Psoas muscle (tissue), 7 donors: ENCODE measurements at regions not wholly inside any gene's neighbourhood (a gene's known extent, or its start where the extent isn't known, plus 50 kb on each side); places are given as distances from the start of the nearest gene placed in this dataset.

Experiments
- ATAC-seq, 4 donors: fragments of 200-7000 bp; cut with Tn5 transposase; one replicate each; pipeline ENCODE4 v1.9.1; 2020; ENCODE audit warnings: moderate library complexity in 3 of 4, mild to moderate bottlenecking in 2 of 4
- DNase-seq, 2 donors: peaks; one replicate each; pipeline ENCODE4 v3.0.0-alpha.2; 2020
- H3K27ac ChIP-seq: fragments of 200-600 bp; one replicate; pipeline ENCODE4 v1.8.0; 2022
- H3K27me3 ChIP-seq, 3 donors: fragments of 200-600 bp in 1 of 3; one replicate each; pipeline versions ENCODE4 v1.6.1 to v1.8.0; 2013 to 2022; ENCODE audit warnings: low read length in 2 of 3, mild to moderate bottlenecking in 2 of 3, moderate library complexity in 1 of 3; ENCODE audit not compliant: insufficient read depth in 3 of 3
- H3K36me3 ChIP-seq, 2 donors: fragments of 200-600 bp in 1 of 2; one replicate each; pipeline versions ENCODE4 v1.6.1 to v1.8.0; 2013 to 2022; ENCODE audit warnings: low read depth in 1 of 2, mild to moderate bottlenecking in 1 of 2, moderate library complexity in 1 of 2; ENCODE audit not compliant: insufficient read depth in 1 of 2
- H3K4me1 ChIP-seq: fragments of 200-600 bp; one replicate; pipeline ENCODE4 v1.8.0; 2022
- H3K4me3 ChIP-seq: fragments of 200-600 bp; one replicate; pipeline ENCODE4 v1.8.0; 2022; ENCODE audit warnings: mild to moderate bottlenecking
- H3K9me3 ChIP-seq: fragments of 200-600 bp; one replicate; pipeline ENCODE4 v1.8.0; 2022
- WGBS, 3 donors: extraction: QIAGEN DNeasy Blood & Tissue Kit; methylation state at CpG; one replicate each; pipeline versions ENCODE4 v1.1.6 to v1.1.7; 2013; 5-methylcytosine and 5-hydroxymethylcytosine counted together
- intact Hi-C, 2 donors: fragments of 100-400 bp; cut with DNase I; formaldehyde crosslinking; loops; one replicate each; pipeline versions ENCODE4 v1.11.0 to v1.14.2; 2022
- TF ChIP-seq, protein P1 (sequence below): fragments of 200-600 bp; IDR thresholded peaks from one replicate; pipeline ENCODE4 v1.8.0; 2022; ENCODE audit warnings: antibody characterized with exemption
- donor health status: healthy with polysubstance abuse.
- donor health status: DM: no; HTN: no; CAD: no; lungs with moderate emphysema.
- donor health status: Bipolar disorder and iron deficiency.
- donor health status: healthy.
- donor health status: DM: yes; HTN: yes; CAD: no.
- donor health status: DM: no; HTN: no; CAD: no.
- donor health status: DM: yes; HTN: yes; CAD: no.

DNA sequence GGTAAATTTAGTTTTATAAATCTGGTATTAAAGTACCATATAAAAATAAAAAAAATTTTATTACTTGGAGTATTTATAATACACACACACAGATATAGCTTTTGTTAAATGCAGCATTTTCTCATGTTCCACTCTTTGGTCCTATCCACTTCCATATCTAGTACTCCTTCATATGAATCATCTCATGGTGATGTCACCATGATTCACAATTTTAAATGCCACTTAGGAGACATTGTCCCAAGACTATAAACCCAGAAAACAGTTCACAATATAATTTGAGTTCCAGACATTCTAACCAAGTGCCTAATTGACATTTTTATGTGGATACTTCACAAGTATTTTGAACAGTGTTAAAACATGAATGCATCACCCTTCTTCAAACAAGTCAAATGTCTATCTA lies 1398.3 kb downstream of the DSC3 start:
- no peak overlapping the region for H3K27ac ChIP-seq
- TF ChIP-seq, protein P1, sequence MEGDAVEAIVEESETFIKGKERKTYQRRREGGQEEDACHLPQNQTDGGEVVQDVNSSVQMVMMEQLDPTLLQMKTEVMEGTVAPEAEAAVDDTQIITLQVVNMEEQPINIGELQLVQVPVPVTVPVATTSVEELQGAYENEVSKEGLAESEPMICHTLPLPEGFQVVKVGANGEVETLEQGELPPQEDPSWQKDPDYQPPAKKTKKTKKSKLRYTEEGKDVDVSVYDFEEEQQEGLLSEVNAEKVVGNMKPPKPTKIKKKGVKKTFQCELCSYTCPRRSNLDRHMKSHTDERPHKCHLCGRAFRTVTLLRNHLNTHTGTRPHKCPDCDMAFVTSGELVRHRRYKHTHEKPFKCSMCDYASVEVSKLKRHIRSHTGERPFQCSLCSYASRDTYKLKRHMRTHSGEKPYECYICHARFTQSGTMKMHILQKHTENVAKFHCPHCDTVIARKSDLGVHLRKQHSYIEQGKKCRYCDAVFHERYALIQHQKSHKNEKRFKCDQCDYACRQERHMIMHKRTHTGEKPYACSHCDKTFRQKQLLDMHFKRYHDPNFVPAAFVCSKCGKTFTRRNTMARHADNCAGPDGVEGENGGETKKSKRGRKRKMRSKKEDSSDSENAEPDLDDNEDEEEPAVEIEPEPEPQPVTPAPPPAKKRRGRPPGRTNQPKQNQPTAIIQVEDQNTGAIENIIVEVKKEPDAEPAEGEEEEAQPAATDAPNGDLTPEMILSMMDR, result no peak

DNA sequence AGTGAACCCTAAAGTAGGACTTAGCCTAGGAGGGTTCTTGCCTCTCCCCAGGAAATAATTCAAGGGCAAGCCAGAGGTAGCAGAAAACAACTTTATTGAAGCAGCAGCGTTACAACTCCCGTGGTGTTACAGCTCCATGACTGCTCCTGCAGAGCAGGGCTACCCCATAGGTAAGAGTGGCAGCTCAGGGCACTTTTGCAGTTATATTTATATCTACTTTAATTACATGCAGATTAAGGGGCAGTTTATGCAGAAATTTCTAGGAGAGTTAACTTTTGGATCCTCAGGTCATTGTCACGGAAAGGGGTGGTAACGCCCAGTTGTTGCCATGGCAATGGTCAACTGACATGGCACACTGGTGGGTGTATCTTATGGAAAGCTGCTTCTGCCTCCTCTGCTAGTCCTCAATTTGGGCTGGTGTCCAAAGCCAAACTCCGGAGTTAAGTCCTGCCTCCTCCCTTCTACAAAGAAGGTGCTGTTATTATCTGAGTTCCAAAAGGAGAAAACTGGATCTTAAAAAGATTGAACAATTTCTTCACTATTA lies 1413.0 kb downstream of the DSC3 start:
- WGBS, 3 donors, result 68 to 76% (median 73%) methylated on average over 5 of the region's 5 CpGs
- Histone ChIP-seq H3K27ac (no peak overlapping the region), H3K9me3 (no peaks in the 10 kb centered on the region), H3K27me3 (no peaks in the 10 kb centered on the region), H3K4me3 (no peak overlapping the region), H3K36me3 (no peaks in the 10 kb centered on the region), H3K4me1 (no peaks in the 10 kb centered on the region)
- no peak for ATAC-seq
- intact Hi-C loops, result no loop called here
- TF ChIP-seq, protein P1, result no peak
- no peak for DNase-seq

More for the DNA sequence above, 1398.3 kb downstream of the DSC3 start:
- no peak for ATAC-seq
- intact Hi-C loops, result no loop called here
- no peaks in the 10 kb centered on the region for H3K36me3 ChIP-seq
- no peaks in the 10 kb centered on the region for H3K9me3 ChIP-seq
- DNase-seq, result no peak
- H3K27me3 ChIP-seq, result peaks cover 0 to 2% (median 0%) of the 10 kb centered on the region in 3 donors
- H3K4me3 ChIP-seq, result no peak overlapping the region
- no peaks in the 10 kb centered on the region for H3K4me1 ChIP-seq

DNA sequence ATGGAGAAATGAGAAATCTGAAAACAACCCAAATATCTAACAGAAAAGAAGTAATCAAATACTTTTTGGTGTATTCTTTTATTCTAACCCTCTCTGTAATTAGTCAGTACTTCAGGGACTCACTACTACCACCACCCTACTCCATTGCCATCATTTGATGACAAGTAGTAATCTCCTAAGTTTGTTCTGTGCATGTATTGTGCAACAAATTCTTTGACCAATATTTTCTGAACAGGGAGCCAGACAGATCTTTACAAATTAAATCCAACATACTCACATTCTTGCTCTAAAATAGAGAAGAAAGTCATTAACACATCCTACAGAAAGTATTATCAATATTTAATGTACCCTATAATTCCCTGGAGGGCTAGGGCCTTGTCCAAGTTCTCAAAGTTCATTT lies 1416.4 kb downstream of the DSC3 start:
- no peak overlapping the region for H3K27ac ChIP-seq
- no peaks in the 10 kb centered on the region for H3K4me1 ChIP-seq
- DNase-seq (no peak), ATAC-seq (no peak)
- H3K4me3 ChIP-seq, result no peak overlapping the region
- intact Hi-C loops, result no loop called here
- H3K36me3 ChIP-seq, result no peaks in the 10 kb centered on the region
- no peaks in the 10 kb centered on the region for H3K9me3 ChIP-seq
- TF ChIP-seq, protein P1, result no peak
- H3K27me3 ChIP-seq, result no peaks in the 10 kb centered on the region

DNA sequence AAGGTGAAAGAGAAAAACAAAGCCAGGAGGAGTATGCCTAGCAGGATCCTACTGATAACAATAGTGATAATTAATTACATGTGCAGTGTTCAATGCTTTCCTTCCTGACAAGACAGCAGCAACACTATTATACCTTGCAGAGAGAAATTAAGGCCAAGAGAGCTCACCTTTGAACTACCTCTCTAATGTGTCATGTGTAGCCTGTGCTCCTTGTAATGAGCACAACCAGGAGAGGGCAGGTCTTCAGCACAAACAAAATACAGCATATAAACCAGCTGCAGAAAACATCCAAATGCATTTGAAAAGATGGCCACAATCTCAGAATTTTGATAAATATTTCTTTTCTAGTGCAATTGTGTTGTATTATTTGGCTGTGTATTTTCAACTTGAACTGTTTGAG lies 1425.7 kb downstream of the DSC3 start:
- H3K9me3 ChIP-seq, result no peaks in the 10 kb centered on the region
- no peak overlapping the region for H3K27ac ChIP-seq
- no peaks in the 10 kb centered on the region for H3K4me1 ChIP-seq
- H3K36me3 ChIP-seq, result no peaks in the 10 kb centered on the region
- no peak for ATAC-seq
- no peaks in the 10 kb centered on the region for H3K27me3 ChIP-seq
- no peak overlapping the region for H3K4me3 ChIP-seq
- TF ChIP-seq, protein P1, result no peak
- intact Hi-C loops, result no loop called here
- DNase-seq, result no peak

DNA sequence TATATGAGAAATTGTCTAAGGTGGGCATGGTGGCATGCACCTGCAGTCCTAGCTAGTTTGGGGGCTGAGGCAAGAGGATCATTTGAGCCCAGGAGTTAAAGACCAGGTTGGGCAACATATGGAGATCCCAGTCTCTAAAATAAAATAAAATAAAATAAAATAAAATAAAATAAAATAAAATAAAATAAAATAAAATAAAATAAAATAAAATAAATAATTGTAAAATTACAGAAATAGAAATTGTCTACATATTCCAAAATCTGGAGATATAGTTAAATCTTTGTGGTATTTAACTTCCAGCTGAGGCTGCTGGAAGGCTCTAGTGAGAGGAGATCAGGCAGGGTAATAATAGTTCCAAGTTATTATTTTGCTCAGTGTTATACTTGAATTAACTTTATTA lies 1432.1 kb upstream of the CDH2 start:
- no peaks in the 10 kb centered on the region for H3K4me1 ChIP-seq
- no peak for ATAC-seq
- no peak overlapping the region for H3K27ac ChIP-seq
- H3K36me3 ChIP-seq, result no peaks in the 10 kb centered on the region
- H3K9me3 ChIP-seq, result no peaks in the 10 kb centered on the region
- no peak overlapping the region for H3K4me3 ChIP-seq
- intact Hi-C loops, result no loop called here
- H3K27me3 ChIP-seq, result no peaks in the 10 kb centered on the region
- no peak for DNase-seq
- TF ChIP-seq, protein P1, result no peak
